GM18861 (cell line): ENCODE measurements at regions not wholly inside any gene's neighbourhood (a gene's known extent, or its start where the extent isn't known, plus 50 kb on each side); places are given as distances from the start of the nearest gene placed in this dataset.

Experiments used
- ATAC-seq: cut with Tn5 transposase; IDR thresholded peaks from one replicate; pipeline ENCODE4 v1.9.1; 2021; ENCODE audit not compliant: unreplicated experiment

DNA sequence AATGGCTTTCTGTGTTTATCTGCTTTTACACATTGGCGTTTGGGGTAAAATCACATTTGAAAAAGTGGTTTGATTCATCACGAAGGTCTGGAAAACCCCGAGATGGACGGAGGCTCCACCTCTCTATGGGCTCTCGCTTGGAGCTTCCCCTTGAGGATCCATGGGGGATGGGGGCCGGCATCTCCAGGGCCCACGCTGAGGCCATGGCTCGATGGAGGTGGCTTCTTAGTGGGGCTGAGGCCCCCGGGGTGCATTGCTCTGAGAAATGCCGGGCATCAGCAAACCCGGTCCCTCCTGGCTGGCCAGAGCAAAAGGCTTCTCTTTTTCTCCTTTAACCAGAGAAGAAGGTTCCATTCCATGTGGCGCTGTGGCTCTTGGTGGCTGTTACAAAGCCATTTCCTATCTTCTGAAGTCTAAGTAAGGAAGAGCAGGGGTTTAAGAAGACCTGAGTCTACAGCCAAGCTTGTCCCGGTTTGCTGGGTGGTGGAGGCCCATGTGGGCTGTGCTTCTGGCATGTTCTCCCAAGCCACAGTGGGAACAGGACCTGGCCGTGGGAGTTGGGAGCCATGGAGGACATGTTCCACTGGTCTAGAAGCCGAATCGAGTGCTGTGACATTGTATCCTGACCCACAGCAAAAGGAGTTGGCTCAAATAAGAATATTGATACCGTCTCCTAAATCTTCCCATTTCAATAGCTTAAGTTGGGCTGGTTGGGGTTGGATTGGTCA lies 243.5 kb upstream of the PITRM1 start:
- no peak for ATAC-seq

DNA sequence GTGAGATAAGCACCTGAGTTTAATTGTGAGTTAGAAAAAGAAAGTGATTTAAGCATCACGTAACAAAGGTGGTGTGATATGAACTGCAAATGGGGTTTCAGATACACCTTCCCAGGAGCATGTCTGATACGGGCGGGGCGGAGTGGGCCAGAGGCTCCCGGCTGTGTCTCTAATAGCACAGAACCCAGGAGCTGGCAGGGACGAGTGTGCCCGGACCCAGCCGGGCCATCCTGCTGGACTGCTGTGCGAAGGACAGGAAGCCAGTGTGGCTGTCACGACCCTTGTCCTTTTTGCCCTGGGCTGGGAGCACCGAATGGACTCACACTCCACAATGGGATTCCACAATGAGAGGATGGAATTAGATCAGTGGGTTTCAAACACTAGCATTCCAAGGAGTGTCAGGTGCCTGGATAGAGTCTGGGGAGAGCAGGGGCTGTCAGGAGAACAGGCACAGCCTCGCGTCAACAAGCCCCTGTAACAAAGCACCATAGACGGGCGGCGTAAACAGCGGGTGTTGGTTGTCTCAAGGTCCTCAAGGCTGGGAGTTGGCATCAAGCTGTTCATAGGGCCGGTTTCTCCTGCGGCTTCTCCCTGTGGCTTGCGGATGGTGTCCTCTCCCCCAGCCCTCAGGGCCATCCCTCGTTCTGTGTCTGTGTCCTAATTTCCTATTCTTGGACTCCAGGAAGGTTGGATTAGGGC lies 242.6 kb upstream of the PITRM1 start:
- ATAC-seq = no peak

DNA sequence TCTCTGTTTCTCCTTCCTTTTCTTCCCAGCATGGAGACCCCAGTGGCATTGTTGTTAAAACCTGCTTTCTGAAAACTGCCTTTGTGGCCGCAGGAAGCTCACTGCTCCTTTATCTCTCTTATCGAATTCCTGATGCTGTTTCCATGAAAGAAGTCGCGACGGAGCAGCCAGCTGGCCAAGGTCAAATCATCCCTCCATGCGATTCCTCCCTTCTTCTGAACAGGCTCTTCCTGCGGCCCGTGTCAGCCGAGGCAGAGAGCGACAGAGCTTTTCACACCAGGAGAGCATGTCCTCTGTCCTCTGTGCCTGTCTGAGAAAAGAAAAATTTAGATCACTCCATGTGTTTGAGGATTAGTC lies 242.1 kb upstream of the PITRM1 start:
- ATAC-seq = no peak

GRCh38 chr10:3413937-3414666 lies 241.5 kb upstream of the PITRM1 start:
- ATAC-seq = no peak

DNA sequence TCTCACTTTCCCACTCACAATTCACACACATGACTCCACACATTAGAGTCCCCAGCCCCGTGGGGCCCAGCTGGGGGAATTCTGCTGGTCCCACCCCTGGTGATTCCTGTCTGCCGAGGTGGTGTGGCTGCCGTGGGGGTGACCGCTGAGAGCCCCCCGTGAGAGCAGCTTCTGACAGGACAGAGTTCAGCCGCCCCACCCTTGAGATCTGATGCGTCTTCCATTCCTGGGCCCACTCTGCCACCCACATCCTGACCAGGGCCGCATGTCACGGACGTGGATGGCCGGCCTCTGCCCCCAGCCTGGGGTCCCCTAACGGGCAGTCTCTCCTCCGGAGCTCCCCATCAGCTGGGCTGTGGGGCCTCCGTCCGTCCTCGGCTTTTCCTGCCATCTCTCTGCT lies 240.1 kb upstream of the PITRM1 start:
- no peak for ATAC-seq

DNA sequence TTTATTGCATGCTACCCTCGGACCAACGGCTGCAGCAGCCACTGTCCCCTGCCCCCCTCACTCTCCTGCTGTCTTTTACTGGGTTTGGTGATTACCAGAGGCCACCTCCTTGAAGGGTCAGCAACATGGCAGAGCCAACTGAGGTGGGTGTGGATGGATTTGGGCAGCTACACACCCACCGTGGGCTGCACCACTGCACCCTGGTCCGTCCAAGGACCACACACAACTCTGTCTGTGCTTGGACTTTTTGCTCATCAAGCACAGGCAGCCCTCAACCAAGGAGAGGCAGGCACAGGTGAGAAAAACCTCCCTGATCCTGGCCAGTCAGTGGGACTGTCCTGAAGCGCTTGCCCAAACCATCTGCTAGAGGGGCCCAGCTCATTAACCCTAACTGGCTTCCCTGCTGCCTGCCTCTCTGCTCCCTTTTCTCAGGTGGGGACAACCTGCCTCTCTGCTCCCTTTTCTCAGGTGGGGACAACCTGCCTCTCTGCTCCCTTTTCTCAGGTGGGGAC lies 239.5 kb upstream of the PITRM1 start:
- ATAC-seq = no peak

- no peak for ATAC-seq
Measured at GRCh38 chr10:3411044-3411443, 238.5 kb upstream of the PITRM1 start.

- ATAC-seq = no peak
Measured at GRCh38 chr10:3409928-3410327, 237.3 kb upstream of the PITRM1 start.

- ATAC-seq = peak; percentile 84
Measured at GRCh38 chr10:3408603-3409365, 236.2 kb upstream of the PITRM1 start.

GRCh38 chr10:3407208-3407607 lies 234.6 kb upstream of the PITRM1 start:
- no peak for ATAC-seq

DNA sequence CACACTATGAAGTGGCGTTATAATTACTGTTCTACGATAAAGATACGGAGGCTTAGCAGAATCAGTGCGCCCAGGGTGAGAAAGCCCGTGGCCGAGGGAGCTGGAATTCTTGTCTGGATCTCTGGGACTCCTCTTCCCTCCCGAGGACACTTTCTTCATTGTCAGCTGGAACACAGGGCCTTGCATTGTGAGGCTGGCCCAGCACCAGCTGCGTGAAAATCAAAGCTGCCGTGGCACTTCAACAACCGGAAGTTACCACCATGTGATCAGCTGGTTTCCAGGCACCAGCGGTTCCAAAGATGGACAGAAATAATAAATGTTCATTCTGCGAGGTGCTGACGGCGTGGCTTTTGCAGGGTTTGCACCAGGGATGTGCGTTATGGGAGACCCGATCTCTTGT lies 234.0 kb upstream of the PITRM1 start:
- no peak for ATAC-seq

DNA sequence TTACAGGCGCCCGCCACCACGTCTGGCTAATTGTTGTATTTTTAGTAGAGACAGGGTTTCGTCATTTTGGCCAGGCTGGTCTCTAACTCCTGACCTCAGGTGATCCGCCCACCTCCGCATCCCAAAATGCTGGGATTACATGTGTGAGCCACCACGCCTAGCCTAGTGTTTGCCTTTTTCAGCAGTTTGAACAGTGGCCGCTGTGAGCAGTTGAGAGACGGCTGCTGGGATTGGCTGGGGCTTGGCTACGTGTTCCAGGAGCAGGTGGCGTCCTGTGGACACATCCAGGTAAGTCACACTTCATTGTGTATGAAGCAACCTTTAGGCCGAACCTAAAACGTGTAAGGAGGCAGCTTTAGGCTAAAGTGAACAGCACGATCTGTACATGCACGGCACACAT lies 231.8 kb upstream of the PITRM1 start:
- no peak for ATAC-seq

- no peak for ATAC-seq
Measured at GRCh38 chr10:3402187-3402751, 229.7 kb upstream of the PITRM1 start.

DNA sequence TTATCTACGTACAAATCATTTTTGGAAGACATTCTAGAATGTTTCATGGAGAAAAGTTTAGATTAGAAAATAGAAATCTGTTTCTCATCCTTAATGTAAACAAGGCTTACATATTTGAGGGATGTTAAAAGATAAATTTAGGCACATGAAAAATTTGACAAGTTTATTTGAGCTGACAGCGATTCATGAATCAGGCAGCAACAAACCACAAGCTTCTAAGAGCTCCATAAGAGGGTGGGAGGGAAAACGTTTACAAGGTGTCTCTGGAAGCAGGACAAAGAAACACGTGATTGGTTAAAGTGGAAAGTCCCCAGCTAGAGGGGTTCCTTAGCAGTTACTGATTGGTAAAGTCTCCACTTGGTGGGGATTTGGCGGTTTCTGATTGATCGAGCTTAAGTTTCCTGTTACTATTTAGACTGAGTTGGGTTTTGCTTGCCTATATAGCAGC lies 228.9 kb upstream of the PITRM1 start:
- peak; percentile 45 for ATAC-seq

- ATAC-seq = no peak
Measured at GRCh38 chr10:3400348-3400747, 227.8 kb upstream of the PITRM1 start.

DNA sequence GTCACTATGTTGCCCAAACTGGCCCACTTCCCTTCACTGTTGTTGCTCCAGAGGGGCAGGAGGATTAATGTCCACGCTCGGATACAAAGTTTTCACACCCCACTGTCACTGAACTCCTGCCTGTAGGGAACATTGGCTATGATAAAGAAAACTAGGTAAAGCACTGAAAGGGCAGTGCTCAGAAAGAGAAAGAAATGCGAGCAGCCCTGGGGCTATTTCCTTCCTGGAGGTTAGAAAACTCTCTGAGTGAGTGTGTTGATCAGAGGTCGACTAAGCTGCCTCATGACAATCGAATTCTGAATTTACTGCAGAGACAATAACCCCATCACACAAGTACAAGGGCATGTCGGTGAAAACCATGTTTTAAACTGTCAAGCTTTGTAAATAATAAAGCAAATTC lies 227.2 kb upstream of the PITRM1 start:
- ATAC-seq = no peak

- no peak for ATAC-seq
Measured at GRCh38 chr10:3398825-3399646, 226.5 kb upstream of the PITRM1 start.

DNA sequence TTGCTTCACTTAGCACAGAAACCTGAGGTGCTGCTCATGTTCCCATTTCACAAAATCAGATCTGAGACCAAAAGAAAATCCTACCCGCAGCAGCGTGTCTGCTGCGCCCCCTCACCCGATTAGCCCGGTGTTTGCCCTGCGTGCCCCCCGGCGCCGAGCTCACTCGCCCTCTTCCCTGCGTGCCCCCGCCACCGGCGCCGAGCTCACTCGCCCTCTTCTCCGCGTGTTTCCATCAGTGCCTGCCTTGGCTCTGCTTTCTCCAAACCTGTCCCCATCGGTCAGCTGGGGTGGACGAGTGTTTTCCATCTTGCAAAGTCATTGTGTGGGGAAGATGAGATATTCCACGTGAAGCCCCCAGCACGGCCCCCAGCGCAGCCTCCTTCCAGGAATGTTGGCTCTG lies 225.3 kb upstream of the PITRM1 start:
- ATAC-seq = no peak

GRCh38 chr10:3397231-3397630 lies 224.6 kb upstream of the PITRM1 start:
- ATAC-seq = no peak

GRCh38 chr10:3396116-3396515 lies 223.5 kb upstream of the PITRM1 start:
- ATAC-seq = no peak
